ENCODE measurements at regions not wholly inside any gene's neighbourhood (a gene's known extent, or its start where the extent isn't known, plus 50 kb on each side); places are given as distances from the start of the nearest gene placed in this dataset.

DNA sequence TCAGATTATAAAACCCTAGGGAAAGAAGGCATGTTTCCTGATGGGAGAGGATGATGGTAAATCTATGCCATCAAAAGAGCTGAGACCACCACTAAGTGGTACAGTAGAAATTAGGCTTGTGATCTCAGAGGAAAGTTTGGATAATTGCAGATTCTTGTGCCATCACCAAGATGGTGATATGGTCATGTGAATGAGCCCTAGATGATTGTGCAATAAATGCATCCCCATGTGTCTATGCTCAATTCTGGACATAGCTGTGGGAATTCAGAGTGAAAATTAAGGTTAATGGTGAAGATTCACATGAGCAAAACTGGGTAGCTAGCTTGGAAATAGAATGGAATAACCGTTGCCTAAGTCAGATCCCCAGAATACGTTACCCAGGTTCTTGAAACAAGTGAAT lies 496.1 kb upstream of the FSIP2 start:
- TF ChIP-seq, protein P1, sequence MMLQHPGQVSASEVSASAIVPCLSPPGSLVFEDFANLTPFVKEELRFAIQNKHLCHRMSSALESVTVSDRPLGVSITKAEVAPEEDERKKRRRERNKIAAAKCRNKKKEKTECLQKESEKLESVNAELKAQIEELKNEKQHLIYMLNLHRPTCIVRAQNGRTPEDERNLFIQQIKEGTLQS (CRISPR knock-in tag; conservative IDR thresholded peaks at IDR 0.05) = no peak
- TF ChIP-seq, protein P2, sequence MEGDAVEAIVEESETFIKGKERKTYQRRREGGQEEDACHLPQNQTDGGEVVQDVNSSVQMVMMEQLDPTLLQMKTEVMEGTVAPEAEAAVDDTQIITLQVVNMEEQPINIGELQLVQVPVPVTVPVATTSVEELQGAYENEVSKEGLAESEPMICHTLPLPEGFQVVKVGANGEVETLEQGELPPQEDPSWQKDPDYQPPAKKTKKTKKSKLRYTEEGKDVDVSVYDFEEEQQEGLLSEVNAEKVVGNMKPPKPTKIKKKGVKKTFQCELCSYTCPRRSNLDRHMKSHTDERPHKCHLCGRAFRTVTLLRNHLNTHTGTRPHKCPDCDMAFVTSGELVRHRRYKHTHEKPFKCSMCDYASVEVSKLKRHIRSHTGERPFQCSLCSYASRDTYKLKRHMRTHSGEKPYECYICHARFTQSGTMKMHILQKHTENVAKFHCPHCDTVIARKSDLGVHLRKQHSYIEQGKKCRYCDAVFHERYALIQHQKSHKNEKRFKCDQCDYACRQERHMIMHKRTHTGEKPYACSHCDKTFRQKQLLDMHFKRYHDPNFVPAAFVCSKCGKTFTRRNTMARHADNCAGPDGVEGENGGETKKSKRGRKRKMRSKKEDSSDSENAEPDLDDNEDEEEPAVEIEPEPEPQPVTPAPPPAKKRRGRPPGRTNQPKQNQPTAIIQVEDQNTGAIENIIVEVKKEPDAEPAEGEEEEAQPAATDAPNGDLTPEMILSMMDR (IDR thresholded peaks at IDR 0.05) = no peak
- TF ChIP-seq, protein P3, sequence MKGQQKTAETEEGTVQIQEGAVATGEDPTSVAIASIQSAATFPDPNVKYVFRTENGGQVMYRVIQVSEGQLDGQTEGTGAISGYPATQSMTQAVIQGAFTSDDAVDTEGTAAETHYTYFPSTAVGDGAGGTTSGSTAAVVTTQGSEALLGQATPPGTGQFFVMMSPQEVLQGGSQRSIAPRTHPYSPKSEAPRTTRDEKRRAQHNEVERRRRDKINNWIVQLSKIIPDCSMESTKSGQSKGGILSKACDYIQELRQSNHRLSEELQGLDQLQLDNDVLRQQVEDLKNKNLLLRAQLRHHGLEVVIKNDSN (CRISPR knock-in tag; IDR thresholded peaks at IDR 0.05) = no peak
- TF ChIP-seq ATF1 (CRISPR knock-in tag; IDR thresholded peaks at IDR 0.05) (no peak), ETV6 (CRISPR knock-in tag; IDR thresholded peaks at IDR 0.05) (no peak), MYBL2 (CRISPR knock-in tag; IDR thresholded peaks at IDR 0.05) (no peak), ELF4 (CRISPR knock-in tag; IDR thresholded peaks at IDR 0.05; ENCODE audit: low read depth) (no peak), KAT7 (CRISPR knock-in tag; IDR thresholded peaks at IDR 0.05; ENCODE audit: borderline replicate concordance) (no peak)
- TF ChIP-seq, protein P4, sequence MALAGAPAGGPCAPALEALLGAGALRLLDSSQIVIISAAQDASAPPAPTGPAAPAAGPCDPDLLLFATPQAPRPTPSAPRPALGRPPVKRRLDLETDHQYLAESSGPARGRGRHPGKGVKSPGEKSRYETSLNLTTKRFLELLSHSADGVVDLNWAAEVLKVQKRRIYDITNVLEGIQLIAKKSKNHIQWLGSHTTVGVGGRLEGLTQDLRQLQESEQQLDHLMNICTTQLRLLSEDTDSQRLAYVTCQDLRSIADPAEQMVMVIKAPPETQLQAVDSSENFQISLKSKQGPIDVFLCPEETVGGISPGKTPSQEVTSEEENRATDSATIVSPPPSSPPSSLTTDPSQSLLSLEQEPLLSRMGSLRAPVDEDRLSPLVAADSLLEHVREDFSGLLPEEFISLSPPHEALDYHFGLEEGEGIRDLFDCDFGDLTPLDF (CRISPR knock-in tag; IDR thresholded peaks at IDR 0.05) = no peak
- TF ChIP-seq, protein P5, sequence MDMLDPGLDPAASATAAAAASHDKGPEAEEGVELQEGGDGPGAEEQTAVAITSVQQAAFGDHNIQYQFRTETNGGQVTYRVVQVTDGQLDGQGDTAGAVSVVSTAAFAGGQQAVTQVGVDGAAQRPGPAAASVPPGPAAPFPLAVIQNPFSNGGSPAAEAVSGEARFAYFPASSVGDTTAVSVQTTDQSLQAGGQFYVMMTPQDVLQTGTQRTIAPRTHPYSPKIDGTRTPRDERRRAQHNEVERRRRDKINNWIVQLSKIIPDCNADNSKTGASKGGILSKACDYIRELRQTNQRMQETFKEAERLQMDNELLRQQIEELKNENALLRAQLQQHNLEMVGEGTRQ (CRISPR knock-in tag; IDR thresholded peaks at IDR 0.05) = no peak
